GM21526 (cell line): ENCODE measurements at regions not wholly inside any gene's neighbourhood (a gene's known extent, or its start where the extent isn't known, plus 50 kb on each side); places are given as distances from the start of the nearest gene placed in this dataset.

ENCODE experiments used
- ATAC-seq: cut with Tn5 transposase; IDR thresholded peaks from one replicate; pipeline ENCODE4 v1.9.1; 2021; ENCODE audit warnings: moderate library complexity; ENCODE audit not compliant: unreplicated experiment, low FRiP score

DNA sequence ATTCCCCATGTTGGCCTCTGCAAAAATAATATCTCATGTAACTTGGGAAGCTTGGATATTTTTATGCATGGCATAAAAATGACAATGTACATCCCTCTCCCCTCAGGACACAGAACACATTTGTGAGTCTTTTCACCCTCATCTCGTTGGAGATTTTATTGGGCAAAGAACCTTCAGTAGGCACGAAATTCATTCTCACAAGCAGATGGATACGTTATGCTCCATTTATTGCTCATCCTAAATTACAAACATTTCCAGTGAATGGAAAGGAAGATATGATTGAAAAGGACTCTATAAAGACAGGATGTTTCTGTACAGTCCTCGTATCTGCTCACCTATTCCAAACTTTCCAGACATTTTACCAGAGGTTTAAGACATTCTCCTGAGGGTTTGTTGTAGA lies 1175.8 kb downstream of the UQCRFS1 start:
- ATAC-seq = no peak

DNA sequence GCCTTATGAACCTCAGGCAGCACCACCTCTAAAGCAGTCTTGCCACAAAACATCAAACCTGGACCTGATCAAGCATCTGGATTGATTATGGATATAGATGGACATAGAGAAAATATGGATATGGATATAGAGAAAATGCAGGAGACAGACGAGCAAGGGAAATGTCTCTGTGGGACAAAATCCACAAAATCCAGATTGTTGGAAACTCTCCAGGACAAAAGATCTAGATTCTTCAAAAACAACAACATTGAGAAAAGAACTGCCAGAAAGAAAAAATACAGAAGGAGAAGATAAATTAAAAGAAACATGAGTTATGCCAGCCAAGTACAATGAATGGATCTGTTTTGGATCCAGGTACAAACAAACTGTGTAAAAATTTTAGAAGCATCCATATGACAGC lies 1176.5 kb downstream of the UQCRFS1 start:
- no peak for ATAC-seq

DNA sequence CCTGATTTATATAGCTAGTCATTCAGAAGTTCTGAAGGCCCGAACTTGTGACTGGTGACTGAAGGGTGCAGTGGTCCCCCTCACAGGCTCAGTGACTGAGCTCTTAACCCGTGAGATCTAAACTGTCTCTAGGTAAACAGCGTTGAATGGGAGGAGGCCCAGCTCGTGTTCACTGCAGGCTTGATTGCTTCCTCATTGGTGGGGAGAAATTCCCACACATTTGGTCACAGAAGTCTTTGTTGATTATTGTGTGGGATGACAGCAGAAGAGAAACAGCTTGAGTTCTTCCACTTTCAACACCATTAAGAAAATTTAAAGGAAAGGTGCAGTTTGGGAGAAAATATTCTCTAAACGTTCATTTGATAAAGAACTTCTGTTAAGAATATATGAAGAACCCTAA lies 1178.0 kb downstream of the UQCRFS1 start:
- ATAC-seq = no peak

DNA sequence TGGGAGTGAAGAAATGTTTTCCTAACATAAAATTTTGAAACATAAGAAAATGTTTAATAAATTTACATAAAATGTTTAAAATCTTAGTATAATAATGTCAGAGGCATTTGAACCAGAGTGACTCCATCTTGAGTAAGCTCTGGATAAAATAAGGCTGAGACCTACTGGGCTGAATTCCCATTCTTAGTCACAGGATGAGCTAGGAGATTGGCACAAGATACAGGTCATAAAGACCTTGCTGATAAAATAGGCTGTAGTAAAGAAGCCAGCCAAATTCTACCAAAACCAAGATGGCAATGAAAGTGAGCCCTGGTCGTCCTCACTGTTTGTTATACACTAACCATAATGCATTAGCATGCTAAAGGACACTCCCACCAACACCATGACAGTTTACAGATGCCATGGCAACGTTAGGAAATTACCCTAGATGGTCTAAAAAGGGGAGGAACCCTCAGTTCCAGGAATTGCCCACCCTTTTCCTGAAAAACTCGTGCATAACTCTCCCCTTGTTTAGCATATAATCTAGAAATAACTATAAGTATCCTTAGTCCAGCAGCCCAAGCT lies 1184.0 kb downstream of the UQCRFS1 start:
- ATAC-seq = no peak

DNA sequence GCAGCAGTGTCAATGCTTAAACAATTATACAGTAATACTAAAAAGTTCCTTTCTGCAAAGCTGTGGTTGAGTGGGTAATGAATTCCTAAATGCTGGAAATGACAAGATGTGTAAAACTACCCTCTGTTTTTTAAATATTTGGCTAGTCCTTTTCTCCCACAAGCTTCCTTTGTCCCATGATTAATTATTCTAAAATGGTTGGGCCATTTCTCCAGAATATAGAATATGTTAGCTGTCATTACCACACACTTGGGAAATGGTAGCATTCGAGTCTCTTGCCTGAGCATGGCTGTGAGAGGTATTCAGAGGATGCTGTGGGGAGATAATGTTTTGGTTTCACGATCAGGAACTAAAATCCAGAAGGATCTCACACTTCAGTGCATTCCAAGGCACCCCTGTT lies 1185.8 kb downstream of the UQCRFS1 start:
- ATAC-seq = no peak

DNA sequence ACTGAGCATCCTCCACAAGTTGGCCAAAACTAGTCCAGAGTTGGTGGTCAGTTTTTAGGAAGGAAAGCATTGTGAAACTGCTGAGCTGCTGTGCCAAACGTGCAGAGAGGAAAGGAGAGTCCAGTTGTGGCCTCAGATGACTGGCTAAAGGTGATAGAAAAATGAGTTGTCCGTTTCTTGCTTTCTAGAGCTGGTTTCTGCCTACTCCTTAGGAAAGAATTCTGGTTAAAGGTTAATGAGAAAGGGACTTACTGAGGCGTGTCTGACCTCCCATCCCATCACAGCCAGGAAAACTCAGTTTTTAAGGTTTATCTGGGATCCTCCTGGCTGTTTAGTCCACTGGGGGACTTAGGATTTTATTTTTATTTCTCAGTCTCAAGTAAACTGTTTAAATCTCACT lies 1186.3 kb downstream of the UQCRFS1 start:
- no peak for ATAC-seq

DNA sequence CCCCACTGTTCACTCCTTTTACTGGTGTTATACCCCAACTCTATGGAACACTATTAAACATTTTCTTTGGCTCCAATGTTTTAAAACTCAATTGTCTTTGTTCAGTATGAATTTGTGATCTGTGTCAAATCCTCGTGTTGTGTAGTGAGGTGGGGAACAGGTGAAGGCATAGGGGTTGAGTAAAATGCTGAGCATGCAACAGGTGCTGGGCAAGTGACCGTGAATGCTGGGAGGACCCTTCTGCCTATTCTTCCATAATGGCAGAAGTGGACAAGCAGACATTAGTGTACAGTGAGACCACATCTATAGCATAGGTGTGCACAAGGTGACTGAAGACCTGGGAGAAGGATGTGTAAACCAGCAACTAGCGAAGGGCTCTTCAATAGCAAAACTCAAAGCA lies 1188.0 kb downstream of the UQCRFS1 start:
- no peak for ATAC-seq

DNA sequence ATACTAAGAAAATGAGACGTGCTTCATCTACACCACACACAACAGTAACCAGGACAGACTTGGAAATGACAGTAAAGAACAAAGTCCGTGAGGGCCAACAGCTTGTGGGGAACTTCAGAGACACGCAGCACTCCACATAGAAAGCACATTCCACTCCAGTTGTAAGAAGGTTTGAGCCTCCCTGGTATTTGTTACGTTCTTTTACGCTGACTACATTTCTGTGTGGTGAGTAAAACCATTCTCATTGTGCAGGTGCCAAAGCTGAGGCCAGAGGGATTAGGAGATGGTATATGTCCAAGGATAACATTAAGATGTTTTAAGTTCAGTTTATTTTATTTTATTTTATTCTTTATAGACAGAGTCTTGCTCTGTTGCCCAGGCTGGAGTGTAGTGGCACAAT lies 1189.9 kb downstream of the UQCRFS1 start:
- ATAC-seq = no peak

DNA sequence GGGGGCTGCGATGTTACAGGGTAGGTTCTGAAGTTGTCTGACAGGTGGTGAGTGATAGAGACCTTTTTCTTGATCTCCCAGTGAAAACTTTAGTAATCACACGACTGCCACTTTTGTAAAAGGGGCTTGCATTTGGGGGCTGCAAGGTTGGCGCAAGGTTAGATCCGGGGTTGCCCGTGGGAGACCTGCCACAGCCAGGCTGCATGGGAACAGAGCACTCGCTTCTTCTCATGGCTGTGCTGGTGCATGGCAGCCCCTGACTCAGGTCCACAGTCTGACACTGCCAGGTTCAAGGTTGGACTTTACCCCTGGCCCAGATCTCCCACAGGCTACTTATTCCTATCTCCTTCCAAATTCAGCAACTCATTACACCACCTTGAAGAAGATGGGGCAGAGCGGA lies 1190.4 kb downstream of the UQCRFS1 start:
- no peak for ATAC-seq

DNA sequence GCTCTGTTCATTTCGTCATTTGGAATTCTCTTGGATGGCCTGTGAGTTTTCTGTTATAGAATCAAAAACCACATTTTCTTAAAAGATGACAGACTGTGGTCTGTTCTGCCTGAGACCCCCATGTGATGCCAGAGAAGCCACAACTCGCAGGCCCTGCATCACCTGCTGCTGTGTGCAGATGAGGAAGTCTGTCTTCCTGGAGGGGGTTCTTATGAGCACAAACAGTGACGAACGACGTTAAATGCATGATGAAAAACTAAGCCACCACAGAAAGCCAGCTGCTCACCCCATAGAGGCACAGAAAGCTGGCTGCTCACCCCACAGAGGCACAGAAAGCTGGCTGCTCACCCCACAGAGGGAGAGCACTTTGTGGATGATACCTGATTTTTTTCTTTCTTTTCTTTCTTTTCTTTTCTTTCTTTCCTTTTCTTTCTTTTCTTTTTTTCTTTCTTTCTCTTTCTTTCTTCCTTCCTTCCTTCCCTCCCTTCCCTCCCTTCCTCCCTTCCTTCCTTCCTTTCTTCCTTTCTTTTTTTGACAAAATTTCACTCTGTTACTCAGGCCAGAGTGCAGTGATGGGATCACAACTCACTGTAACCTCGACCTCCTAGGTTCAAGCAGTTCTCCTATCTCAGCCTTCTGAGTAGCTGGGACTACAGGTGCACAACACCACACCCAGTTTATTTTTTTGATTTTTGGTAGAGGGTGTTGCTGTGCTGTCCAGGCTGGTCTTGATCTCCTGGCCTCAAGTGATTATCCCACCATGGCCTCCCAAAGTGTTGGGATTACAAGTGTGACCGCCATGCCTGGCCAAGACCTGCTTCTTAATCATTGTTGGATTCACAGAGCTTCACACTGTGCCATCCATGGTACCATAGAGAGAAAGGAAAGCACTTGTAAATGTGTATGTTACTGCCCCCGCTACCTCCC lies 1191.4 kb downstream of the UQCRFS1 start:
- ATAC-seq = no peak

DNA sequence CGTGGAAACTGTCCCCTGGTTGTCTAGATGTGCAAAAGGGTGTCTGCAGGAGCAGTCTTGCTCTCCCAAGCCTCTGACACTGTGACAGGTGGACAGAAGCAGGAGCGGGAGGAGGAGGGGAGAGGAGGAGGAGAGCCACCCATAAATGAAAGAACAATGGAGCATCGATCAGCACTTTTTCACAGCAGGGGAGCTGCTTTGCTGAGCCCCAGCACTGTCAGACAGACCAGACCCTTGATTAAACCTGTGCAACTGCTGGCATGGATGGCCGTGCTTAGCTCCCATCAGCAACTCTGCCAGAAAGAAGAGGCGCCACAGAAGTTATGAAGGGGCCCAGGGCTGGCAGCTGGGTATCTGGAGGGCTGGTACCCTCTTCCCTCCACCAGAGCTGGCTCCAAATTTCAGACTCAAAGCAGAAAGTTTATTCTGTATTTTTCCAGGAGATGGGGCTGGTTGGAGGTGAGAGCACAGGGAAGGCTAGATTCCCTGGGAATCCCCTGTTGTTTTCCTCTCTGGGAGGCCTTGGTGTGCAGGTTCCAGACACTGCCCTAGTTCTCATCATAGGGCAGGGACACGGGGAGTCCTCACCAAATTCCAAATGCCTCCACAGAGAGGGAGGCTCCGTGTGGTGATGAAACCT lies 1192.2 kb downstream of the UQCRFS1 start:
- no peak for ATAC-seq

DNA sequence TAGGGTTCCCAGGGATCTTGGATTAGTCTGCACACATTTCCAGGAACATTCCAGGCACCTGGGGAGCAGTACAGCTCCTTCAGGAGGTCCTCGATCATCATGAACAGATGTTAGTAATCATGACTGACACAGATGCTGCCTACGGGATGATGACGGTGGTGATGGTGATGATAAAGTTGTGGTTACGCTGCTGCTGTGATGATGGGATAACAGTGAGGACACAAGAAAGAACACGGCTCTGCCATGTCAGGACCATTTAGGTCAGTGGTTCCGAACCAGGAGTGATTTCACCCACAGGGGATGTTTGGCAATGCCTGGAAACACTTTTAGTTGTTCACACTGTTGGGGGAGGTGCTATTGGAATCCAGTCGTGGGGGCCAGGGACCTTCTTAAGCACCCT lies 1193.0 kb downstream of the UQCRFS1 start:
- ATAC-seq = no peak

DNA sequence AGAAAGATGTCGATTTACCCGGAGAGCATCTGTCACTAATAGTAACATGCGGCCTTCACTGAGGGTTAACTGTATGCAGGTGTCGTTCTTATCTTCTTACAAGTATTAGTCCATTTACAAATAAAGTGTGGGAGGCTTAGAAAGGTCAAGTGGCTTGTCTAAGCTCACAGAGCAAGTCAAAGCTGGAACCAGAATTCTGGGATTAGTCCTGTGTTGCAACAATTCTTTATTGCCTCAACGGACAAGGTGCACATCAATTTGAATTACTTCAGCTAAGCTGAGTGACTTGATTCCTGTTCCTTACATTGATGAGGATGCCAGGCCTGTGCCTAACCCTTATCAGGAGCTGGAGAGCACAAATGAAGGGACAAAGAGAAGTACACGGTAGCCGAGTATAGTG lies 1193.6 kb downstream of the UQCRFS1 start:
- no peak for ATAC-seq

DNA sequence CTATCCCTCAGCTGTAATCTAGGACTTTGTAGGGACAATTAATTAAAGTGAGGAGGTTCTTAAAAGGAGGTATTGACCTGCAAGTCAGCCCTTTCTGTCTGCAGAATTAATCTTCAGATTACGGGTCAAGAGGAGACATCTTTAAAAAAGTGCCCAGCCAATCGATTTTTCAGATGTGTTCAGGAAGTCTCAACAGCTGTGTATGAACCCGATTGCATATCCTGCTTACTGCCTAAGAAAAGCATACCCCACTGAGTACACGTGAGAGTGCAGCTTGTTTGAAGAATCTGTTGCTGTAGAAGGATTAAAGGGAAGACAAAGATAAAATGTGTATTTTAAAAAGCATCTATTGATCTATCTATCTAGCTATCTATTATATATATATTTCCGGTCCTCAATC lies 1194.5 kb downstream of the UQCRFS1 start:
- ATAC-seq = no peak

DNA sequence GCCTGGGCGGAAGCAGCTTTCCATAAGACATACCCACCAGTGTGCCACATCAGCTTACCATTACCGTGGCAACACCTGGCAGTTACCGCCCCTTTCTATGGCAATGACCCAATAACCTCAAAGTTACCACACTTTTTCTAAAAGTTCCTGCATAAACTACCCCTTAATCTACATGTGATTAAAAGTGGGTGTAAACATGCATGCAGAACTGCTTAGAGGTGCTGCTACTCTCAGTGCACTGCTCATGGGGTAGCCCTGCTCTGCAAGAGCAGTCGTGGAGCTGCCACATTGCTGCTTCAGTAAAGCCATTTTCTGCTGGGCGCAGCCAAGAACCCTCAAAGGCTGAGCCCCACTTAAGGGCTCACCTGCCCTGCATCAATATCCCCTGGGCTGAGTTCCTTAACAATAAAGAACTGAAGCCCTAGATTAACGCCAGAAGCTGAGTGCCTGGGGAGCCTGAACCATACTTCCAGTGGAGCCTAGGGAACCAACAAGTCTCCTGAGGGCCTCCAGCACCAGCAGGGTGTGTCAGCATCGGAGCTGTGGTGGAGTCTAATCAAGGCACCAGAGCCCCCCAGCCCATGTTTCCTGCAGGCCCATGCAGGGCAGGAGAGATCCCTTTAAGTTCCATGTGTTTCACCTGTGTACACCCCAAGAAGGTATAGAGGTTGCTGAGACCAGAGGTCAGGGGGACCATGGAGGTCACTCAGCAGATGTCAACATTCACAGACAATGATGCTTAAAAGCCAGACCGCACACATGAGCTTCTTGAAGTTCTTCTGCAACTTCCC lies 1198.1 kb downstream of the UQCRFS1 start:
- ATAC-seq = no peak

DNA sequence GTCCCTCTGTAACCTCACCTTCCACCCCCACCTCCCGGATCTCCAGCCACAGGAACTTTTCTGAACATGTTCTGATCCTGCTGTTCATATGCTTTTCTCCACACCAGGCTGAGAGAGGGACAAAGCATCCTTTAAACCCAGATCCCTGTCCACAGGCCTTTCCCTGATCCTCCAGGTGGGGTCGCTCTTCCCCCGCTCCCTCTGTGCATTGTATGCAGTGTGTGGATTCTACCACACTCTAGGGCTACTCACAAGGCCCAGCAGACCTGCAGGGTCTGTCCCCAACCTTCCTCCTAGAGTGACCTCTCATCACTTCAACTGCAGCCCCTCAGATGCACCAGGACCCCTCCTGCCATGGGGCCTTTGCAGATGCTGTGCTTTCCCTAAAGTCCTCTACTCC lies 1200.6 kb downstream of the UQCRFS1 start:
- ATAC-seq = no peak

DNA sequence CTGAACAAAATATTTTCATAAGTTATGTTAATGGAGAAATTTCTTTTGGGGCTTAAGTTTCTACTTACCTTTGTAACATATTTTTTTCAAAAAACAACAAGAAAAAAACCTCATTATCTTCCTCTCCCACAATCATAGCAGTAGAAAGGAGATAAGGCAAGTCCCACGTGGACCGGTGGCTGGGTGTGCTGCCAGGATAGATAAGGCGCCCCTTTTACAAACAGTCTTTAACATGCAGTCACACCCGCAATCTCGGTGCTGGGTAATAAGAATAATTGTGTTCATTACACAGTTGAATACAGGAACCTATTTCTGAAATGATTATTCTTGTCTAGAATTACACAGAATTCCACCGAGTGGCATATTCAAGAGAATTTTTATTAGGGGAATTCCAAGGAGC lies 1202.3 kb downstream of the UQCRFS1 start:
- no peak for ATAC-seq

DNA sequence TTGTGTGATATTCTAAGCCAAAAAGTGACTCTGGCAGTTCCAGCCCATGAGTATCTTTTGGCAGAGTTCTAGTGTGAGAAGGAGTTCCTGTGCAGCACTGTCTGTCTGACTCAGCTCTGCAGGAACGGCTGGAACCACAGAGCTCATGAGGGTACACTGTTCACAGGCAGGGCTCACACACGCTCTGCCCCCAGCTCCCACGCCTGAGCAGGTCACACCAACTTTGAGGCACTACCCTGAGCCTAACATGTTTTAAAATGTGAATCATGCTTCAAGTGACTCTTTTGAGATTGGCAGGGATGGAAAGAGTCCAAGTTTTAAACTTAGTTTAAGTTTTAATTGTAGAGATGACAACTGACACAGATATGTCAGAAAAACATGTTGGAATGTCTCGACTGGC lies 1203.3 kb downstream of the UQCRFS1 start:
- ATAC-seq = no peak

DNA sequence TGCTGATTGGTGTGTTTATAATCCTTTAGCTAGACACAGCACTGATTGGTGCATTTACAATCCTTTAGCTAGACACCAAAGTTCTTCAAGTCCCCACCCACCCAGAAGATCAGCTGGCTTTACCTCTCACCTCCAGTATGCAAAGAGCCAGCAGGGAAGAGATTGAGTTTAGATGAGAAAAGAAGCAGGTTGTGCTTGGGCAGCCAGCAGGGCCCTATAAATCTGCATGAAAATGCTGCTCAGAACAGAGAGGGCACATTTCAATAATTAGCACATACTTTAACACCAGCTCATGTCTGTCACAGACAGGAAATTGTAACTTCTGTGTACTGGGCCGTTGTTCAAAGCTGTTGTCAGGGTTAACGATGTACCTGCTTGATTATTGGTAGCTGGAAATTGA lies 1204.3 kb downstream of the UQCRFS1 start:
- ATAC-seq = no peak

DNA sequence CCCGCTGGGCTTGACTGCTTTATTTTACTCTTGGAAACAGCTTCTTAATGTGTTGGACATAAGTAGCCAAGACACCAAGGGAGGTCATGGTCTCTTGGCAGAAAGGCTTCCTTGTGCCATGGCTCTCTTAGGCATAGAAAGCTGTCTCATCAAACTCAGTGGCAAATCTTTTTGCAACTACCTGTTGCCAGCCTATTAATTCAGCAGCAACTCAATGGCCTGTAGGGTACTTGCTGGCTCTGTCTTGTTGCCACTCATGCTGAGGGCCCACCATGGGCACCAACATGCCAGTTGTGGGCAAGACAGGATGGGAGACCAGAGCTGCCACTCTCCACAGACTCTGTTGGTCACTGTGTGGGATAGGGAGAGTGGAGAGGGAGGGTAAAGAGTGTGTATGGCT lies 1209.4 kb downstream of the UQCRFS1 start:
- no peak for ATAC-seq

DNA sequence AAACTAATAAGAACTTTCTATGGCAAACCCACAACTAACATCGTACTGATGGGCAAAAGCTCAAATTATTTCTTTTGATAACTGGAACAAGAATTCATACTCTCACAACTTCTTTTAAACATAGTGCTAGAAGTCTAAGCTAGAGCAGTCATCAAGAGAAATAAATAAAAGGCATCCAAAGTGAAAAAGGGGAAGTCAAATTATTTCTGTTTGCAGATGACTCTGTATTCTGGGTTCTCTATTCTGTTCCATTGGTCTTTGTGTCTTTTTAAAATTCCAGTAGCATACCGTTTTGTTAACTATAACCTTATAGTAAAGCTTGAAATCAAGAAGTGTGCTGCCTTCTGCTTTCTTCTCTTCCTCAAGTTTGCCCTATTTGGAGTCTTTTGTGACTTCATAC lies 1215.9 kb downstream of the UQCRFS1 start:
- no peak for ATAC-seq
